HCT116 (cell line): ENCODE measurements at regions not wholly inside any gene's neighbourhood (a gene's known extent, or its start where the extent isn't known, plus 50 kb on each side); places are given as distances from the start of the nearest gene placed in this dataset.

ENCODE experiments used
- ATAC-seq: fragments of 200-7000 bp; cut with Tn5 transposase; 2 replicates; pipeline ENCODE4 v1.9.1; 2020; ENCODE audit warnings: mild to moderate bottlenecking, moderate library complexity
- BruUV-seq: library from RNA; stranded (reverse); fragments of 400-500 nt; replicated peaks from 2 replicates; lab custom pipeline; 2021; lab: Mats Ljungman, UMichigan
- CTCF ChIA-PET: fragments of 300-600 bp; sonication (Branson Sonifier 250); formaldehyde crosslinking; loops from one replicate; lab custom pipeline; 2021; ENCODE audit warnings: antibody characterized with exemption; lab: Charles Lee
- POLR2A ChIA-PET: fragments of 300-600, 350-600 bp; sonication (Branson Sonifier 250); formaldehyde crosslinking; loops from one replicate; lab custom pipeline; 2021; ENCODE audit warnings: antibody characterized with exemption; lab: Charles Lee
- RAD21 ChIA-PET, 2 experiments: fragments of 300-600 bp; sonication (Branson Sonifier 250); formaldehyde crosslinking; loops; one replicate each; lab custom pipeline; 2023; ENCODE audit warnings: low total read pairs in 2 of 2; ENCODE audit not compliant: uncharacterized antibody in 2 of 2, unreplicated experiment in 2 of 2, low non-redundant PET in 1 of 2; lab: Charles Lee
- DNase-seq: peaks from one replicate; pipeline ENCODE4 v3.0.0-alpha.2; 2010; ENCODE audit warnings: low read depth, low spot score
- H2AFZ ChIP-seq: fragments of 200-600 bp; shearing (Covaris generic), sonication (generic); 2 replicates; pipeline ENCODE4 v1.6.1; 2017; ENCODE audit warnings: low read depth, mixed run types, mixed read lengths, antibody characterized with exemption, low read length; ENCODE audit not compliant: poor library complexity, severe bottlenecking
- H3K27ac ChIP-seq: 2 replicates; pipeline ENCODE4 v1.5.1; 2012; ENCODE audit warnings: low read depth, low read length
- H3K27me3 ChIP-seq: fragments of 200-600 bp; sonication (generic); 2 replicates; pipeline ENCODE4 v1.6.1; 2016; ENCODE audit warnings: mixed run types, low read length, mixed read lengths; ENCODE audit not compliant: insufficient read depth
- H3K36me3 ChIP-seq, 2 experiments: fragments of 200-500 bp in 1 of 2; fragments of 200-600 bp in 1 of 2; sonication (Bioruptor generic) in 1 of 2; sonication (generic) in 1 of 2; 2 replicates each; pipeline versions ENCODE4 v1.5.1 to v1.6.1; 2014 to 2016; ENCODE audit warnings: low read length in 2 of 2, inconsistent platforms in 1 of 2, mixed read lengths in 1 of 2, mixed run types in 1 of 2; ENCODE audit not compliant: insufficient read depth in 2 of 2, control insufficient read depth in 1 of 2
- H3K4me1 ChIP-seq, 2 experiments: fragments of 200-600 bp in 1 of 2; sonication (generic) in 1 of 2; 2 replicates each; pipeline versions ENCODE4 v1.5.1 to v1.6.1; 2012 to 2017; ENCODE audit warnings: low read length in 2 of 2, inconsistent platforms in 1 of 2, mild to moderate bottlenecking in 1 of 2, mixed read lengths in 1 of 2, mixed run types in 1 of 2, moderate library complexity in 1 of 2; ENCODE audit not compliant: insufficient read depth in 2 of 2, control insufficient read depth in 1 of 2
- H3K4me2 ChIP-seq: fragments of 200-600 bp; sonication (generic); 2 replicates; pipeline ENCODE4 v1.6.1; 2017; ENCODE audit warnings: mixed run types, low read length, mixed read lengths
- H3K4me3 ChIP-seq, 2 experiments: fragments of 200-600 bp in 1 of 2; sonication (generic) in 1 of 2; replicated peaks in 1 of 2; 2 replicates each; pipeline ENCODE4 v1.5.1; 2011 to 2016; ENCODE audit warnings: low read length in 2 of 2, control low read depth in 1 of 2, low read depth in 1 of 2, mild to moderate bottlenecking in 1 of 2, mixed read lengths in 1 of 2, mixed run types in 1 of 2
- H3K79me2 ChIP-seq: fragments of 200-600 bp; sonication (generic); 2 replicates; pipeline ENCODE4 v1.6.1; 2017; ENCODE audit warnings: mild to moderate bottlenecking, mixed run types, low read length, moderate library complexity, mixed read lengths; ENCODE audit not compliant: insufficient read depth
- H3K9ac ChIP-seq: fragments of 200-600 bp; sonication (generic); 2 replicates; pipeline ENCODE4 v1.6.1; 2016; ENCODE audit warnings: low read length, mixed read lengths
- H3K9me2 ChIP-seq: fragments of 200-600 bp; sonication (generic), shearing (Covaris generic); 2 replicates; pipeline ENCODE4 v1.6.1; 2017; ENCODE audit warnings: mixed run types, mild to moderate bottlenecking, moderate library complexity; ENCODE audit not compliant: insufficient read depth
- H3K9me3 ChIP-seq, 2 experiments: fragments of 200-500 bp in 1 of 2; fragments of 200-600 bp in 1 of 2; sonication (Bioruptor generic) in 1 of 2; sonication (generic) in 1 of 2; 2 replicates each; pipeline ENCODE4 v1.6.1; 2014 to 2017; ENCODE audit warnings: low read length in 2 of 2, mixed read lengths in 2 of 2, inconsistent platforms in 1 of 2, low read depth in 1 of 2, mild to moderate bottlenecking in 1 of 2, mixed run types in 1 of 2, moderate library complexity in 1 of 2; ENCODE audit not compliant: control insufficient read depth in 1 of 2, insufficient read depth in 1 of 2
- H4K20me1 ChIP-seq: fragments of 200-600 bp; sonication (generic), shearing (Covaris generic); 2 replicates; pipeline ENCODE4 v1.6.1; 2017; ENCODE audit warnings: mixed run types, mild to moderate bottlenecking, moderate library complexity; ENCODE audit not compliant: insufficient read depth
- CBX3 ChIP-seq: IDR thresholded peaks from 2 replicates; pipeline ENCODE4 v1.6.1; 2012; ENCODE audit warnings: low read depth
- ELF1 ChIP-seq: IDR thresholded peaks from 2 replicates; pipeline ENCODE4 v1.6.1; 2012; ENCODE audit warnings: low read depth, borderline replicate concordance
- EZH2 ChIP-seq: fragments of 200-600 bp; sonication (generic); IDR thresholded peaks from 2 replicates; pipeline ENCODE4 v1.6.1; 2017; ENCODE audit warnings: antibody characterized with exemption, mixed run types
- EZH2phosphoT487 ChIP-seq: fragments of 200-600 bp; IDR thresholded peaks from 2 replicates; pipeline ENCODE4 v1.6.1; 2018; ENCODE audit warnings: antibody characterized with exemption, borderline replicate concordance
- FOSL1 ChIP-seq: IDR thresholded peaks from 2 replicates; pipeline ENCODE4 v1.6.1; 2012; ENCODE audit warnings: low read depth
- JUND ChIP-seq: IDR thresholded peaks from 2 replicates; pipeline ENCODE4 v1.6.1; 2012
- POLR2A ChIP-seq: IDR thresholded peaks from 2 replicates; pipeline ENCODE4 v1.7.0; 2011; ENCODE audit warnings: borderline replicate concordance; ENCODE audit not compliant: insufficient read depth, insufficient read length; ENCODE audit errors: extremely low read depth
- POLR2AphosphoS5 ChIP-seq: IDR thresholded peaks from 2 replicates; pipeline ENCODE4 v1.6.1; 2011; ENCODE audit warnings: mild to moderate bottlenecking, low read depth, low read length, moderate library complexity
- RAD21 ChIP-seq: IDR thresholded peaks from 2 replicates; pipeline ENCODE4 v1.6.1; 2012; ENCODE audit warnings: low read depth, mild to moderate bottlenecking
- SIN3A ChIP-seq: IDR thresholded peaks from 2 replicates; pipeline ENCODE4 v1.6.1; 2012; ENCODE audit warnings: low read depth
- SP1 ChIP-seq: IDR thresholded peaks from 2 replicates; pipeline ENCODE4 v1.6.1; 2012; ENCODE audit warnings: low read depth
- SRF ChIP-seq: IDR thresholded peaks from 2 replicates; pipeline ENCODE4 v1.6.1; 2012; ENCODE audit warnings: low read depth
- YY1 ChIP-seq: IDR thresholded peaks from 2 replicates; pipeline ENCODE4 v1.6.1; 2011; ENCODE audit warnings: low read length, low read depth, moderate library complexity, mild to moderate bottlenecking; ENCODE audit not compliant: insufficient replicate concordance; ENCODE audit errors: extremely low read depth
- ZFX ChIP-seq: fragments of 450-650 bp; IDR thresholded peaks from 2 replicates; pipeline ENCODE4 v1.6.1; 2017
- ZNF274 ChIP-seq: fragments of 200-500 bp; sonication (Bioruptor generic); IDR thresholded peaks from 2 replicates; pipeline ENCODE4 v1.6.1; 2014; ENCODE audit warnings: mild to moderate bottlenecking, low read depth, low read length, inconsistent platforms
- intact Hi-C: fragments of 100-400 bp; cut with micrococcal nuclease; formaldehyde crosslinking; loops from 2 replicates; pipeline ENCODE4 v1.10.0; 2022
- TF ChIP-seq, protein P1 (sequence below), 3 experiments: fragments of 200-600 bp in 1 of 3; sonication (generic) in 1 of 3; IDR thresholded peaks in 2 of 3; conservative IDR thresholded peaks in 1 of 3; 2 replicates each; pipeline ENCODE4 v1.5.1; 2012 to 2017; ENCODE audit warnings: low read depth in 2 of 3, low read length in 2 of 3, antibody characterized with exemption in 1 of 3, borderline replicate concordance in 1 of 3, control low read depth in 1 of 3, mild to moderate bottlenecking in 1 of 3, mixed read lengths in 1 of 3, mixed run types in 1 of 3, moderate library complexity in 1 of 3; ENCODE audit not compliant: insufficient read depth in 1 of 3
- TF ChIP-seq, protein P2 (sequence below): IDR thresholded peaks from 2 replicates; pipeline ENCODE4 v1.6.1; 2011; ENCODE audit warnings: mild to moderate bottlenecking, low read length, moderate library complexity; ENCODE audit not compliant: insufficient replicate concordance; ENCODE audit errors: extremely low read depth
- TF ChIP-seq, protein P3 (sequence below): IDR thresholded peaks from 2 replicates; pipeline ENCODE4 v1.6.1; 2012; ENCODE audit warnings: low read depth
- TF ChIP-seq, protein P4 (sequence below): IDR thresholded peaks from 2 replicates; pipeline ENCODE4 v1.6.1; 2012
- TF ChIP-seq, protein P5 (sequence below): IDR thresholded peaks from 2 replicates; pipeline ENCODE4 v1.6.1; 2012

DNA sequence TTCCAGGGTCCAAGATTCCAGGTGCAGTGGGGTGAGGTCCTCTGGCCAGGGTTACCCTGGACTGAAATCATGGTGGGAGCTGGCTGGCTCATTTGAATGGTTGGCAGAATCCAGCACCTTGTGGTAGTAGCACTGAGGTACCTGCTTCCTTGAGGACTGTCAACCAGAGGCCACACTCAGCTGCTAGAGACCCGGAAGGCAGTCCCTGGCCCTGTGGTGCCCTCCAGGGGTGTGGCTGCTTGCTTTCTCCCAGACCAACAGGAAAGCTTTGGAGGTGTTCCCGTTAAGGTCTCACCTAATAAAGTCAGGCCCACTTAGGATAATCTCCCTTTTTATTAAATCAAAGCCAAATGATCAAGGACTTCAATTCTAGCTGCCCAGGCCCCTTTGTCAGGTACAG, 107.7 kb upstream of the GDF10 start:
- ChIA-PET RAD21 (no interaction called here), CTCF (interaction anchor here (1.2 kb wide), 1 partner anchor 145 kb away, joined by 3 read pairs; no protein-coding TSS in a partner anchor), POLR2A (no interaction called here)
- intact Hi-C loops = no loop called here
- no peaks in the 10 kb centered on the region for H3K9me2 ChIP-seq
- no peak for ATAC-seq
- no peaks in the 10 kb centered on the region for H3K36me3 ChIP-seq
- no peaks in the 10 kb centered on the region for H3K79me2 ChIP-seq
- H4K20me1 ChIP-seq = no peaks in the 10 kb centered on the region
- no peak overlapping the region for H3K27ac ChIP-seq
- DNase-seq = no peak
- H3K4me2 ChIP-seq = no peak overlapping the region
- no peaks in the 10 kb centered on the region for H3K27me3 ChIP-seq
- no peak overlapping the region for H2AFZ ChIP-seq
- no peak overlapping the region for H3K4me3 ChIP-seq
- TF ChIP-seq CBX3 (no peak), EZH2 (no peak), ZFX (no peak), FOSL1 (no peak), SRF (no peak), JUND (no peak), YY1 (no peak), ELF1 (no peak), SP1 (no peak), EZH2phosphoT487 (no peak), POLR2AphosphoS5 (no peak), RAD21 (no peak), SIN3A (no peak), POLR2A (no peak), ZNF274 (no peak)
- TF ChIP-seq, protein P1, sequence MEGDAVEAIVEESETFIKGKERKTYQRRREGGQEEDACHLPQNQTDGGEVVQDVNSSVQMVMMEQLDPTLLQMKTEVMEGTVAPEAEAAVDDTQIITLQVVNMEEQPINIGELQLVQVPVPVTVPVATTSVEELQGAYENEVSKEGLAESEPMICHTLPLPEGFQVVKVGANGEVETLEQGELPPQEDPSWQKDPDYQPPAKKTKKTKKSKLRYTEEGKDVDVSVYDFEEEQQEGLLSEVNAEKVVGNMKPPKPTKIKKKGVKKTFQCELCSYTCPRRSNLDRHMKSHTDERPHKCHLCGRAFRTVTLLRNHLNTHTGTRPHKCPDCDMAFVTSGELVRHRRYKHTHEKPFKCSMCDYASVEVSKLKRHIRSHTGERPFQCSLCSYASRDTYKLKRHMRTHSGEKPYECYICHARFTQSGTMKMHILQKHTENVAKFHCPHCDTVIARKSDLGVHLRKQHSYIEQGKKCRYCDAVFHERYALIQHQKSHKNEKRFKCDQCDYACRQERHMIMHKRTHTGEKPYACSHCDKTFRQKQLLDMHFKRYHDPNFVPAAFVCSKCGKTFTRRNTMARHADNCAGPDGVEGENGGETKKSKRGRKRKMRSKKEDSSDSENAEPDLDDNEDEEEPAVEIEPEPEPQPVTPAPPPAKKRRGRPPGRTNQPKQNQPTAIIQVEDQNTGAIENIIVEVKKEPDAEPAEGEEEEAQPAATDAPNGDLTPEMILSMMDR (IDR thresholded peaks at IDR 0.05 in 2 of 3, conservative IDR thresholded peaks at IDR 0.05 in 1 of 3; ENCODE audit: borderline replicate concordance in 1 of 3, insufficient read depth in 1 of 3, low read depth in 2 of 3, low read length in 2 of 3) = no peak
- TF ChIP-seq, protein P2, sequence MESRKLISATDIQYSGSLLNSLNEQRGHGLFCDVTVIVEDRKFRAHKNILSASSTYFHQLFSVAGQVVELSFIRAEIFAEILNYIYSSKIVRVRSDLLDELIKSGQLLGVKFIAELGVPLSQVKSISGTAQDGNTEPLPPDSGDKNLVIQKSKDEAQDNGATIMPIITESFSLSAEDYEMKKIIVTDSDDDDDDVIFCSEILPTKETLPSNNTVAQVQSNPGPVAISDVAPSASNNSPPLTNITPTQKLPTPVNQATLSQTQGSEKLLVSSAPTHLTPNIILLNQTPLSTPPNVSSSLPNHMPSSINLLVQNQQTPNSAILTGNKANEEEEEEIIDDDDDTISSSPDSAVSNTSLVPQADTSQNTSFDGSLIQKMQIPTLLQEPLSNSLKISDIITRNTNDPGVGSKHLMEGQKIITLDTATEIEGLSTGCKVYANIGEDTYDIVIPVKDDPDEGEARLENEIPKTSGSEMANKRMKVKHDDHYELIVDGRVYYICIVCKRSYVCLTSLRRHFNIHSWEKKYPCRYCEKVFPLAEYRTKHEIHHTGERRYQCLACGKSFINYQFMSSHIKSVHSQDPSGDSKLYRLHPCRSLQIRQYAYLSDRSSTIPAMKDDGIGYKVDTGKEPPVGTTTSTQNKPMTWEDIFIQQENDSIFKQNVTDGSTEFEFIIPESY = no peak
- TF ChIP-seq, protein P3, sequence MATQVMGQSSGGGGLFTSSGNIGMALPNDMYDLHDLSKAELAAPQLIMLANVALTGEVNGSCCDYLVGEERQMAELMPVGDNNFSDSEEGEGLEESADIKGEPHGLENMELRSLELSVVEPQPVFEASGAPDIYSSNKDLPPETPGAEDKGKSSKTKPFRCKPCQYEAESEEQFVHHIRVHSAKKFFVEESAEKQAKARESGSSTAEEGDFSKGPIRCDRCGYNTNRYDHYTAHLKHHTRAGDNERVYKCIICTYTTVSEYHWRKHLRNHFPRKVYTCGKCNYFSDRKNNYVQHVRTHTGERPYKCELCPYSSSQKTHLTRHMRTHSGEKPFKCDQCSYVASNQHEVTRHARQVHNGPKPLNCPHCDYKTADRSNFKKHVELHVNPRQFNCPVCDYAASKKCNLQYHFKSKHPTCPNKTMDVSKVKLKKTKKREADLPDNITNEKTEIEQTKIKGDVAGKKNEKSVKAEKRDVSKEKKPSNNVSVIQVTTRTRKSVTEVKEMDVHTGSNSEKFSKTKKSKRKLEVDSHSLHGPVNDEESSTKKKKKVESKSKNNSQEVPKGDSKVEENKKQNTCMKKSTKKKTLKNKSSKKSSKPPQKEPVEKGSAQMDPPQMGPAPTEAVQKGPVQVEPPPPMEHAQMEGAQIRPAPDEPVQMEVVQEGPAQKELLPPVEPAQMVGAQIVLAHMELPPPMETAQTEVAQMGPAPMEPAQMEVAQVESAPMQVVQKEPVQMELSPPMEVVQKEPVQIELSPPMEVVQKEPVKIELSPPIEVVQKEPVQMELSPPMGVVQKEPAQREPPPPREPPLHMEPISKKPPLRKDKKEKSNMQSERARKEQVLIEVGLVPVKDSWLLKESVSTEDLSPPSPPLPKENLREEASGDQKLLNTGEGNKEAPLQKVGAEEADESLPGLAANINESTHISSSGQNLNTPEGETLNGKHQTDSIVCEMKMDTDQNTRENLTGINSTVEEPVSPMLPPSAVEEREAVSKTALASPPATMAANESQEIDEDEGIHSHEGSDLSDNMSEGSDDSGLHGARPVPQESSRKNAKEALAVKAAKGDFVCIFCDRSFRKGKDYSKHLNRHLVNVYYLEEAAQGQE = no peak
- TF ChIP-seq, protein P4, sequence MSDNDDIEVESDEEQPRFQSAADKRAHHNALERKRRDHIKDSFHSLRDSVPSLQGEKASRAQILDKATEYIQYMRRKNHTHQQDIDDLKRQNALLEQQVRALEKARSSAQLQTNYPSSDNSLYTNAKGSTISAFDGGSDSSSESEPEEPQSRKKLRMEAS = no peak
- TF ChIP-seq, protein P5, sequence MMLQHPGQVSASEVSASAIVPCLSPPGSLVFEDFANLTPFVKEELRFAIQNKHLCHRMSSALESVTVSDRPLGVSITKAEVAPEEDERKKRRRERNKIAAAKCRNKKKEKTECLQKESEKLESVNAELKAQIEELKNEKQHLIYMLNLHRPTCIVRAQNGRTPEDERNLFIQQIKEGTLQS = no peak
- no peaks in the 10 kb centered on the region for H3K9me3 ChIP-seq
- no TSS peak for BruUV-seq
- H3K9ac ChIP-seq = no peak overlapping the region
- peaks cover 0 to 2% of the 10 kb centered on the region in 2 experiments; a peak in 1 of 4 replicates for H3K4me1 ChIP-seq
